ENCODE measurements at regions not wholly inside any gene's neighbourhood (a gene's known extent, or its start where the extent isn't known, plus 50 kb on each side); places are given as distances from the start of the nearest gene placed in this dataset.

GRCh38 chr13:53131361-53131760 lies 102.7 kb downstream of the OLFM4 start:
- DNase-seq (ENCODE audit: low spot score): no peak
- no peak for TF ChIP-seq CTCF (IDR thresholded peaks at IDR 0.05; ENCODE audit: extremely low read depth, missing control alignments)

GRCh38 chr13:53135301-53135700 lies 106.7 kb downstream of the OLFM4 start:
- no peak for DNase-seq (ENCODE audit: low spot score)
- no peak for TF ChIP-seq CTCF (IDR thresholded peaks at IDR 0.05; ENCODE audit: extremely low read depth, missing control alignments)

GRCh38 chr13:53136554-53137215 lies 108.1 kb downstream of the OLFM4 start:
- DNase-seq (ENCODE audit: low spot score): no peak
- TF ChIP-seq CTCF (IDR thresholded peaks at IDR 0.05; ENCODE audit: extremely low read depth, missing control alignments): no peak

GRCh38 chr13:53137779-53138178 lies 109.2 kb downstream of the OLFM4 start:
- no peak for DNase-seq (ENCODE audit: low spot score)
- no peak for TF ChIP-seq CTCF (IDR thresholded peaks at IDR 0.05; ENCODE audit: extremely low read depth, missing control alignments)

GRCh38 chr13:53138376-53139036 lies 109.9 kb downstream of the OLFM4 start:
- TF ChIP-seq CTCF (IDR thresholded peaks at IDR 0.05; ENCODE audit: extremely low read depth, missing control alignments): no peak
- no peak for DNase-seq (ENCODE audit: low spot score)

GRCh38 chr13:53141336-53141735 lies 112.7 kb downstream of the OLFM4 start:
- no peak for TF ChIP-seq CTCF (IDR thresholded peaks at IDR 0.05; ENCODE audit: extremely low read depth, missing control alignments)
- no peak for DNase-seq (ENCODE audit: low spot score)

- DNase-seq (ENCODE audit: low spot score): no peak
- TF ChIP-seq CTCF (IDR thresholded peaks at IDR 0.05; ENCODE audit: extremely low read depth, missing control alignments): no peak
Observed at GRCh38 chr13:53142306-53142705, 113.7 kb downstream of the OLFM4 start.
